ENCODE measurements at regions not wholly inside any gene's neighbourhood (a gene's known extent, or its start where the extent isn't known, plus 50 kb on each side); places are given as distances from the start of the nearest gene placed in this dataset.
"Not testable (repeated sequence)": the region's sequence is repeated elsewhere in the genome, so short reads cannot be mapped to it uniquely, and the experiment has no call there.

DNA sequence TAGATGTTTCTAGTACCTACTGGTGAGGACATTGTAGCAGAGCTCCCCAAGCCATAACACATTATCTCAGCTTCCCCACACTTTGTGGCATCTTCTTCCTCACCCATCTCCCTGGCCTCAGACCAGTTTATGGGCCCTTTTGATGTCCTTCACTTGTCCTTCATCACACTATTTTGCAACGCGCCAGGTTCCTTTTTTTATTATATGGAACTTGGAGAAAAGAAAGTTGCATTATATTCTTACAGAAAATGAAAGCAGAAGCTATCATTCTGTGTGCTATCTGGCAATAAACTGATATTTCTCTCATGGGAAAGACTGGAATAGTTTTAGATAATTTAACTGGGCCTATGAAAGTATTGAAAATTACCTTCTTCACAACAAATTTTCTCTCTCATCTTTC is 196.9 kb upstream of the ETV3 start:
- H3K36me3 Mint-ChIP-seq (ENCODE audit: low read depth): no peaks in the 10 kb centered on the region
- peaks cover 27% of the 10 kb centered on the region for H3K27me3 Mint-ChIP-seq (ENCODE audit: low read depth)
- intact Hi-C loops (cut with micrococcal nuclease): no loop called here
- no peak overlapping the region for H3K4me3 Mint-ChIP-seq
- no peak for DNase-seq
- H3K4me1 Mint-ChIP-seq (ENCODE audit: low read depth): no peaks in the 10 kb centered on the region
- H3K27ac Mint-ChIP-seq: no peak overlapping the region
- peaks cover 7% of the 10 kb centered on the region for H3K9me3 Mint-ChIP-seq
- CTCF ChIA-PET: no interaction called here

DNA sequence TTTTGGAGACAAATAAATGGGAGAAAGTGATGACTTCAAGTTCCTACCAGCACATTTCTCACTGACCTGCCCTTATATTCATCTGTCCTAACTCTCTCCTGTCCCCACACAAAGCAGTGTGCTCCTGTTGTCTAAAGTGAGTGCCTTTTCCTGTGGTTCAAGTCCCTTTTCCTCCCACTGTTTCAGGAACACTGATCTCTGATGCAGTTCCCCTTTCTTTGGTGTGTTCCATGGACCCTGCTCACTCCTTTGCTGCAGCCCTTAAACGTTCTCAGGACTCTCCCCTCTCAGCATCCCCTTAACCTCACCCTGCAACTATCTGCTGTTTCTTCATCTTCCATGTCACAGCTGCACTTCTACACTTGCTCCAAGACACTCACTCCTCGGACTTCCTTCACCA is 195.8 kb upstream of the ETV3 start:
- Mint-ChIP-seq H3K4me3 (no peak overlapping the region), H3K27me3 (ENCODE audit: low read depth) (peaks cover 29% of the 10 kb centered on the region), H3K4me1 (ENCODE audit: low read depth) (no peaks in the 10 kb centered on the region), H3K27ac (no peak overlapping the region), H3K36me3 (ENCODE audit: low read depth) (no peaks in the 10 kb centered on the region), H3K9me3 (peaks cover 9% of the 10 kb centered on the region)
- no peak for DNase-seq
- CTCF ChIA-PET: no interaction called here
- intact Hi-C loops (cut with micrococcal nuclease): no loop called here

DNA sequence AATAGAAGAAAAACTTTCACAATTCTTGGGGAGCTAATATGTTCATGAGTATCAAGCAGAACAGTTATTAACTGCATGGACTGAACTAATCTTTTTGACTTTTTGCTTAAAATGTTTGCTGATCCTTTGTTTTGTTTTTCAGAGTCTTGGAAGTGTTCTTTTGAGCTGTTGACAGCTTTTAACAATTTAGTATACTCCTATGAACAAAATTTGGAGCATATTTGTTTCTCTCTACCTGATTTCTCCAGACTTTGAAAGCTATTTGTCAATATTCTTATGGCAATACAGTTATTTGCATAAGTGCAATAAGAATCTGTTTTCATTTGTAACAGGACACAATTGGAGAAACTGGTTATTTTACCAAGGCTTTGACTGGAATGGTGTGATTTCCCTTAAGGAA is 192.0 kb upstream of the ETV3 start:
- H3K36me3 Mint-ChIP-seq (ENCODE audit: low read depth); H3K27ac Mint-ChIP-seq; H3K4me1 Mint-ChIP-seq (ENCODE audit: low read depth); DNase-seq; intact Hi-C loops (cut with micrococcal nuclease); H3K4me3 Mint-ChIP-seq; H3K9me3 Mint-ChIP-seq: not testable (repeated sequence)
- CTCF ChIA-PET: interaction anchor here (0.6 to 0.7 kb wide), 2 partner anchors 33 to 44 kb away, joined by 3 read pairs; no protein-coding TSS in a partner anchor
- peaks cover 27% of the 10 kb centered on the region for H3K27me3 Mint-ChIP-seq (ENCODE audit: low read depth)

DNA sequence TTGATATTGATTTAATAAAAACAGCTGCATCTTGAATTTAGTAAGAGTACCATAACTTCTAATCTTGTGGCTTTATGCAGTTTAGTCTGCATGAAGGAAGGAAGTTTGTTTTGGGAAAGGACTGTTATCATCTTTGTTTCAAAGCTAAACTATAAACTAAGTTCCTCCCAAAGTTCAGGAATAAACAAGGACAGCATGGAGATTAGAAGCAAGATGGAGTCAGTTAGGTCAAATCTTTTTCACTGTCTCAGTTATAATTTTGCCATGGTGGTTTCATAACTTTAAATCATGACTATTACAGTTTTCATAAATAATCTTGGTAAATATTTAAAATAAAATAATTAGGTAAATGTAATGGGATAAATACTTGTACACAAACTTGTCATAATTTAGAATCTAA is 189.9 kb upstream of the ETV3 start:
- H3K4me1 Mint-ChIP-seq (ENCODE audit: low read depth); intact Hi-C loops (cut with micrococcal nuclease); H3K36me3 Mint-ChIP-seq (ENCODE audit: low read depth); H3K9me3 Mint-ChIP-seq; DNase-seq; H3K27ac Mint-ChIP-seq; H3K4me3 Mint-ChIP-seq: not testable (repeated sequence)
- CTCF ChIA-PET: interaction anchor here (0.9 kb wide), 1 partner anchor 161 kb away, joined by 3 read pairs; no protein-coding TSS in a partner anchor
- H3K27me3 Mint-ChIP-seq (ENCODE audit: low read depth): peaks cover 22% of the 10 kb centered on the region

DNA sequence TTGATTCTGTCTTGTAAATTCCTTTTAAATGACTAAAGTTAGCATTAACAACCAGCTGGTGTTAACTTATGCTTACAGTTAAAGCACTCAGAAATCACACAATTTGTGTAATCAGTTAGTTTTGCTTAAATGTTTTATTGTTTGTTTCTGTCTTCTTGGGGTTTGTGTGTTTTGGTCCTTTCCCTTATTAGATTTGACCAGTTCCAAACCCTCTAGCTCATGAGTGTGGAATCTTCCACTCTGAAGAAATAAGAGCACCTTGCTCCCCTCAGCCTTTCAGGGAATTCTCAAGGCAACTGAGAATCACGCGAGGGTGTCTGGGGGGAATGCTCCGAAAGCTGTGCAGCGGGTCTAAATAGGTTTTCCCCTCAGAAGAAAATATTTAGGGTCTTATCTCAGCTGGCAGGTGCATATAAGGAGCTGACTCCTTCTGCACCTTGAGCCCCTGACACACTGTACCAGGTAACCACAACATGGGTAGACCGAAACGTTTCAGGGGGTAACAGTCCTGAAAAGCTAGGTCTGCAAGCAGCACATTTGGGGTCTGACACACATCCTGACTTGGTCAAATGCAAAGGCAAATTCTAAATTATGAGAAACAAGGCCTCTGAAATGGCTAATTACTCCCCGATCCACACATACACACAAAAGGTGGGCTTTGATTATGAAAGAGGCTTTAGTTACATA is 188.1 kb upstream of the ETV3 start:
- H3K4me1 Mint-ChIP-seq (ENCODE audit: low read depth): no peaks in the 10 kb centered on the region
- intact Hi-C loops (cut with micrococcal nuclease): no loop called here
- CTCF ChIA-PET: interaction anchor here (0.7 kb wide), 1 partner anchor 65 kb away, joined by 3 read pairs; no protein-coding TSS in a partner anchor
- no peak for DNase-seq
- H3K27ac Mint-ChIP-seq: no peak overlapping the region
- H3K9me3 Mint-ChIP-seq: peaks cover 9% of the 10 kb centered on the region
- no peak overlapping the region for H3K4me3 Mint-ChIP-seq
- H3K27me3 Mint-ChIP-seq (ENCODE audit: low read depth): peaks cover 27% of the 10 kb centered on the region
- H3K36me3 Mint-ChIP-seq (ENCODE audit: low read depth): no peaks in the 10 kb centered on the region

DNA sequence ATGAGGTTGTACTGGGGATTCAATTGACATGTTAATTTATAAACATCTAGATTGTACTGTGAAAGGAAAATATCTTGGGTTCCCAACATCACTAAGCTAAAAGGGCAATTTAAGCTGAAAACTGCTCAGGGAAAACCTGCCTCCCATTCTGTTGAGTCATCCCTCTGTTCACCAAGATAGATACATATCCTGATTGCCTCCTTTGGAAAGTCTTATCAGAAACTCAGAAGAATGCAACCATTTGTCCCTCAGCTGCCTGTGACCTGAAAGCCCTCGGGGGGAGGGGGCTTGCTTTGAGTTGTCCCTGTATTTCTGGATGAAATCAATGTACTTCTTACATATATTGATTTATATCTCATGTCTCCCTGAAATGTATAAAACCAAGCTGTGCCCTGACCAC is 187.0 kb upstream of the ETV3 start:
- no peak for DNase-seq
- CTCF ChIA-PET: no interaction called here
- Mint-ChIP-seq H3K9me3 (peaks cover 4% of the 10 kb centered on the region), H3K4me1 (ENCODE audit: low read depth) (no peaks in the 10 kb centered on the region), H3K27me3 (ENCODE audit: low read depth) (peaks cover 20% of the 10 kb centered on the region), H3K27ac (no peak overlapping the region), H3K36me3 (ENCODE audit: low read depth) (no peaks in the 10 kb centered on the region), H3K4me3 (no peak overlapping the region)
- intact Hi-C loops (cut with micrococcal nuclease): no loop called here

DNA sequence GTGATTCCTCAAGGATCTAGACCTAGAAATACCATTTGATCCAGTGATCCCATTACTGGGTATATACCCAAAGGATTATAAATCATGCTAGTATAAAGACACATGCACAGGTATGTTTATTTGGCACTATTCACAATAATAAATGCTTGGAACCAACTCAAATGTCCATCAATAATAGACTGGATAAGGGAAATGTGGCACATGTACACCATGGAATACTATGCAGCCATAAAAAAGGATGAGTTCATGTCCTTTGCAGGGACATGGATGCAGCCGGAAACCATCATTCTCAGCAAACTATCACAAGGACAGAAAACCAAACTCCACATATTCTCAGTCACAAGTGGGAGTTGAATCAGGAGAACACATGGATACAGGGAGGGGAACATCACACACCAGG is 183.8 kb upstream of the ETV3 start:
- H3K4me3 Mint-ChIP-seq; intact Hi-C loops (cut with micrococcal nuclease); DNase-seq; H3K4me1 Mint-ChIP-seq (ENCODE audit: low read depth); H3K27ac Mint-ChIP-seq; H3K36me3 Mint-ChIP-seq (ENCODE audit: low read depth); CTCF ChIA-PET: not testable (repeated sequence)
- Mint-ChIP-seq H3K27me3 (ENCODE audit: low read depth) (peaks cover 16% of the 10 kb centered on the region), H3K9me3 (peaks cover 23% of the 10 kb centered on the region)

DNA sequence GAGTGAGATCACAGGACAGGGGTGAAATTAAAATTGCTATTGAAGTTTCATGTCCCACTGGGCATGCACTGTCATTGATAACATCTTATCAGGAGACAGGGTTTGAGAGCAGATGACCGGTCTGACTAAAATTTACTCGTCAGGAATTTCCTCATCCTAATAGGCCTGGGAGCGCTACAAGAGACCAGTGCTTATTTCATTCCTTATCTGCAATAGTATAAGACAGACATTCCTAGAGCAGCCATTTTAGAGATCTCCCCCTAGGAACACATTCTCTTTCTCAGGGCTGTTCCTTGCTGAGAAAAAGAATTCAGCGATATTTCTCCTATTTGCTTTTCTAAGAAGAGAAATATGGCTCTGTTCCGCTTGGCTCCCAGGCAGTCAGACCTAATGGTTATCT is 181.4 kb upstream of the ETV3 start:
- CTCF ChIA-PET: no interaction called here
- Mint-ChIP-seq H3K27me3 (ENCODE audit: low read depth) (peaks cover 12% of the 10 kb centered on the region), H3K4me3 (no peak overlapping the region), H3K9me3 (peaks cover 29% of the 10 kb centered on the region), H3K4me1 (ENCODE audit: low read depth) (no peaks in the 10 kb centered on the region), H3K36me3 (ENCODE audit: low read depth) (peaks cover 2% of the 10 kb centered on the region), H3K27ac (no peak overlapping the region)
- DNase-seq: no peak
- intact Hi-C loops (cut with micrococcal nuclease): no loop called here

DNA sequence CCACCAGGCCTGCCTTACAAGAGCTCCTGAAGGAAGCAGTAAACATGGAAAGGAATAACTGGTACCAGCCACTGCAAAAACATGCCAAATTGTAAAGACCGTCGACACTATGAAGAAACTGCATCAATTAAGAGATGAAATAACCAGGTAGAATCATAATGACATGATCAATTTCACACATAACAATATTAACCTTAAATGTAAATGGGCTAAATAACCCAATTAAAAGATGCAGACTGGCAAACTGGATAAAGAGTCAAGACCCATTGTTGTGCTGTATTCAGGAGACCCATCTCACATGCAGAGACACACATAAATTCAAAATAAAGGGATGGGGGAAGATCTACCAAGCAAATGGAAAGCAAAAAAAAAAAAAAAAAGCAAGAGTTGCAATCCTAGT is 179.0 kb upstream of the ETV3 start:
- DNase-seq; H3K36me3 Mint-ChIP-seq (ENCODE audit: low read depth); H3K4me1 Mint-ChIP-seq (ENCODE audit: low read depth); CTCF ChIA-PET; H3K27ac Mint-ChIP-seq; H3K4me3 Mint-ChIP-seq; intact Hi-C loops (cut with micrococcal nuclease): not testable (repeated sequence)
- peaks cover 20% of the 10 kb centered on the region for H3K27me3 Mint-ChIP-seq (ENCODE audit: low read depth)
- peaks cover 29% of the 10 kb centered on the region for H3K9me3 Mint-ChIP-seq

DNA sequence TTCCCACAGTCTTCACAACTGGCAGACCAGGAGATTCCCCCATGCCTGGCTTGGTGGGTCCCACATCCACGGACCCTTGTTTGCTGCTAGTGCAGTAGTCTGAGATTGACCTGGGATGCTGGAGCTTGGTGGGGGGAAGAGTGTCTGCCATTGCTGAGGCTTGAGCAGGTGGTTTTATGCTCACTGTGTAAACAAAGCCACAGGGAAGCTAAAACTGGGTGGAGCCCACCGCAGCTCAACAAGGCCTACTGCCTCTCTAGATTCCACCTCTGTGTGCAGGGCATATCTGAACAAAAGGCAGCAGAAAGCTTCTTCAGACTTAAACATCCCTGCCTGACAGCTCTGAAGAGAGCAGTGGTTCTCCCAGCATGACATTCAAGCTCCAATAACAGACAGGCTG is 177.3 kb upstream of the ETV3 start:
- intact Hi-C loops (cut with micrococcal nuclease): no loop called here
- DNase-seq: no peak
- Mint-ChIP-seq H3K4me3 (no peak overlapping the region), H3K36me3 (ENCODE audit: low read depth) (peaks cover 2% of the 10 kb centered on the region), H3K4me1 (ENCODE audit: low read depth) (no peaks in the 10 kb centered on the region), H3K27me3 (ENCODE audit: low read depth) (peaks cover 29% of the 10 kb centered on the region), H3K9me3 (peaks cover 29% of the 10 kb centered on the region), H3K27ac (no peak overlapping the region)
- CTCF ChIA-PET: no interaction called here

DNA sequence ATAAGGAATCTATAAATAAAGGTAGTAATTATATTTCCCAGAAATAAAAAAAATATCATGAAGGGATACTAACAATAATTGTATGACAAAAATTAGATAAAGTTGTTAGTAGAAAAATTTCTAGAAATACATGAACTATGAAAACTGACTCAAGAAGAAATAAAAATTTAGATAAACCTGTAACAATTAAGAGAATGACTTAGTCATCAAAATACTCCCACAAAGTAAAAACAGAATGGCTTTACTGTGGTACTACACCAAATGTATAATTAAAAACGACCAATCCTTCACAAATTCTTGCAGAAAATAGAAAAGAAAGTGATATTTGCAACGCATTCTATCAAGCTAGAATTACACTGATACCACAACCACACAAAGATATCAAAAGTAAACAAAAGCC is 176.2 kb upstream of the ETV3 start:
- no peaks in the 10 kb centered on the region for H3K4me1 Mint-ChIP-seq (ENCODE audit: low read depth)
- CTCF ChIA-PET: no interaction called here
- peaks cover 25% of the 10 kb centered on the region for H3K9me3 Mint-ChIP-seq
- peaks cover 37% of the 10 kb centered on the region for H3K27me3 Mint-ChIP-seq (ENCODE audit: low read depth)
- intact Hi-C loops (cut with micrococcal nuclease): no loop called here
- peaks cover 2% of the 10 kb centered on the region for H3K36me3 Mint-ChIP-seq (ENCODE audit: low read depth)
- DNase-seq: no peak
- no peak overlapping the region for H3K27ac Mint-ChIP-seq
- H3K4me3 Mint-ChIP-seq: no peak overlapping the region

DNA sequence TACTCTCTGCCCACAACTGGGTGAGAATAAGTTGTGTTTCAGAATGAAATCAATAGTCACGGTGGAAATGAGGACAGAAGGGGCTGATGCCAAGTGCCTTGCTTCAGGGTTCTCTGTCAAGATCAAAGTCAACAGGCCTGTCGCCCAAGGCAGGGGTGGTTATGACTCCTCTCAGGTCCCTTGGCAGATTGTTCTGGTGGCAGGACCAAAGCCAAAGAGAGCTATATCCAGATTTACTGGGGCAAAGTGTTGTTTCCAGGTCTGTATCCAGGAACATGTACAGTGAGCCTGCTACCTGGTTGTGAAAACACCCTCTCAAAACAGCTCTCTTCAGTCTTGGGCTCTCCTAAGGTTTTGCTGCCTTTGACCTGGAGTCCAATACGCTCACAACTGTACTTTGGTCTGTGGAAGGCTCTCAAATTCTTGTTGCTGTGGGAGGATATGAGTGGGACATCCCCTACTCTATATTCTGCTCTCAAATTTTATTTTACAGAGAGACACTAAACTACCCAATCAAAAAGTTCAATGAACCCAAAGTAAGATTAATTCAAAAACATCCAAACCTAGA is 175.1 kb upstream of the ETV3 start:
- DNase-seq: no peak
- H3K9me3 Mint-ChIP-seq: peaks cover 17% of the 10 kb centered on the region
- CTCF ChIA-PET: no interaction called here
- H3K27ac Mint-ChIP-seq: no peak overlapping the region
- peaks cover 2% of the 10 kb centered on the region for H3K36me3 Mint-ChIP-seq (ENCODE audit: low read depth)
- H3K4me1 Mint-ChIP-seq (ENCODE audit: low read depth): no peaks in the 10 kb centered on the region
- peaks cover 40% of the 10 kb centered on the region for H3K27me3 Mint-ChIP-seq (ENCODE audit: low read depth)
- H3K4me3 Mint-ChIP-seq: no peak overlapping the region
- intact Hi-C loops (cut with micrococcal nuclease): no loop called here

DNA sequence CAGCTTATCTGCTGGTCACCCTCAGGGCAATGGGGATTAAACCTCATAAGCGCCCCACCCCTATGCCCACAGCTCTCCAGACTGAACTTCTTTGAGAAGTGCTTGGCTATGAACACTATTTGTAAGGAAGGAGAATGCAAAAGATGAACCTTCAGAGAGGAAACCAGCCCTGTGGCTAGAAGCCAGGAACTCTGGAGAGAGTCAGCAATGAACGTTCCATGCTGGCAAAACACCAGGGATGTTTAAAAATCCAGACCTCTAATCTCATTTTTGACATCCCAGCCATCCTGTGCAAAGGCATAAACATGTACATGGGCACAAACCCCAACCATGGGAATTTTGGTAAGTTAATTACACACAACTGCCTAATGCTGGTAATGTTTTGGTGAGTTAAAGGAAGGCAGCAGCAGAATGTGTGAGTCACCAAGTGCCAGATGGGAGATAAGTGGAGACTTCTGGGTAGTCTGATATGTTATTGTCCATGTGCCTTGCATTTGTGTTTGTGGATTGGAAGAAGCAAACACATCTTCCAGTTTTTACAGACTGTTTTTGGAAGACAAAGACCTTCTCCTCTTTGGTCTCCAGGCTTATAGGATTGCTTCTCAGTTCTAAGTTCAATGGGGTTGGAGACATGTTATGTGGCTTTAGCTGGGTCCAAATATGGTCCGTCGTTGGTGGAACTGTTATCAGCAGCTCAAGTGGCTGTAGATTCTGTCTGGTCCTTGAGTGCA is 174.1 kb upstream of the ETV3 start:
- H3K27ac Mint-ChIP-seq: no peak overlapping the region
- H3K4me3 Mint-ChIP-seq: no peak overlapping the region
- intact Hi-C loops (cut with micrococcal nuclease): no loop called here
- H3K36me3 Mint-ChIP-seq (ENCODE audit: low read depth): peaks cover 2% of the 10 kb centered on the region
- peaks cover 40% of the 10 kb centered on the region for H3K27me3 Mint-ChIP-seq (ENCODE audit: low read depth)
- CTCF ChIA-PET: no interaction called here
- no peak for DNase-seq
- no peaks in the 10 kb centered on the region for H3K4me1 Mint-ChIP-seq (ENCODE audit: low read depth)
- H3K9me3 Mint-ChIP-seq: peaks cover 9% of the 10 kb centered on the region
